ENCODE measurements at regions not wholly inside any gene's neighbourhood (a gene's known extent, or its start where the extent isn't known, plus 50 kb on each side); places are given as distances from the start of the nearest gene placed in this dataset.

- no peak for TF ChIP-seq EZH2 (IDR thresholded peaks at IDR 0.05; ENCODE audit: borderline replicate concordance, low read depth, low read length, severe bottlenecking)
- TF ChIP-seq CTCF (IDR thresholded peaks at IDR 0.05; ENCODE audit: borderline replicate concordance, extremely low read depth, low read length, poor library complexity, severe bottlenecking), result no peak
Observed at GRCh38 chr7:25424855-25425254, 196.6 kb upstream of the NPVF start.
